ENCODE measurements at regions not wholly inside any gene's neighbourhood (a gene's known extent, or its start where the extent isn't known, plus 50 kb on each side); places are given as distances from the start of the nearest gene placed in this dataset.
"Not testable (repeated sequence)": the region's sequence is repeated elsewhere in the genome, so short reads cannot be mapped to it uniquely, and the experiment has no call there.

DNA sequence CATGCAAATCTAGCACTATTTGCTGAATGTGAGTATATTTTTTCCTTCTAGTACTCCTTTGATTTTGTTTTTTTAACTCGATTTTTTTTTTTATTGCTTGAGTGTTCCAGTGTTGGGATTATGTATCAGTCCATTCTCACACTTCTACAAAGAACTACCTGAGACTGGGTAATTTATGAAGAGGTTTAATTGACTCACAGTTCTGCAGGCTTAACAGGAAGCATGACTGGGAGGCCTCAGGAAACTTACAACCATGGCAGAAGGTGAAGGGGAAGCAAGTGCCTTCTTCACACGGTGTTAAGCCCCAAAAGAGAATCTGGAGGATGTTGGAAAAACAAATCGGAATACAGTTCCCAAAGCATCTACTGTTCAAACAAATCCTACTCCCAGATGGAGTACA, 69.1 kb downstream of the ZNF518B start:
- in situ Hi-C loops (cut with HindIII; ENCODE audit: low sequenced_read_pairs), result not testable (repeated sequence)

DNA sequence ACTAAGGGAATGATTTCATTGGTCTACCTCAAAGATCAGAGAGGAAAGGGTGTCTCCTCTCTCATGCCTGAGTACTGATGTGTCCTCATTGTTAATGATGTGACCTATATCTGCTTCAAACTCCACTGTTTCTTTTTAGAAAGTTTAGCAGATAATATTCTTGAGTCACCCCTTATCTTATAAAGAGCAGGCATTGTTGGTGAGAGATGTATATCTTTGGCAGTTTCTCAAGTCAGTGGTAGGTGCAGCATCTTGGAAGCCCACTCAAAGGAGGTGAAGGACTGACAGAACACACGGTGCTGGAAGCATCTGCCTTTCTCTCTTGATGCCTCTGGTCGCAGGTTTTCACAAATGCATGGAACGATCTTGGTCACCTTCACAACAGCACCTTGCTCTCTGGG, 71.2 kb downstream of the ZNF518B start:
- in situ Hi-C loops (cut with HindIII; ENCODE audit: low sequenced_read_pairs), result no loop called here

DNA sequence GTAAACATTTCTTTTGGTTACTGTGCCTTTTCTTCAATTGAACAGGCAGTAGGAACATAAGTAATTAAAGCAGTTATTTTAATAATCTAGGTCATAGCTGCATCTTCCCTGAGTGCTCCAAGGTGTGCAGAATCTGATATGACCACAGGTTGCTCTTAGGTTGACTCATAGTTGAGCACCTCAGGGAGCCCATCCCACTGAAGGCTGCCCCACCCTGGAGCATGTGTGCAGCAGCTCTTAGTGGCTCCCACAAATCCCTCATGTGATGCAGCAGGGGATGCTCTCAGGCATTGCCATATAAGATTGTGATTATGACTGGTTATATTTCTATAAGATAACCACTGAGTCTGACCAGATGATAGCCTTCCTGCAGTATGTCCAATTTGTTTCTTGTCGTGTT, 72.3 kb downstream of the ZNF518B start:
- in situ Hi-C loops (cut with HindIII; ENCODE audit: low sequenced_read_pairs), result no loop called here

DNA sequence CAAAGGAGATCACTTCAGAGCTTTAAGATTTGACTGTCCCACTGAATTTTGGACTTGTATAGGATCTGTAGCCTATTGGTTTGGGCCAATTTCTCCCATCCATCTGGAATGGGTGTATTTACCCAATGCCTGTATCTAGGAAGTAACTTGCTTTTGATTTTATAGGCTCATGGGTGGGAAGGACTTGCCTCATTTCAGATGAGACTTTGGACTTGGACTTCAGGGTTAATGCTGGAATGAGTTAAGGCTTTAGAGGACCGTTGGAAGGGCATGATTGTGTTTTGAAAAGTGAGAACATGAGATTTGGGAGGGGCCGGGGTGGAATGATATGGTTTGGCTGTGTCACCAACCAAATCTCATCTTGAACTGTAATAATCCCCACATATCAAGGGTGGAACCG, 73.8 kb downstream of the ZNF518B start:
- in situ Hi-C loops (cut with HindIII; ENCODE audit: low sequenced_read_pairs), result no loop called here

DNA sequence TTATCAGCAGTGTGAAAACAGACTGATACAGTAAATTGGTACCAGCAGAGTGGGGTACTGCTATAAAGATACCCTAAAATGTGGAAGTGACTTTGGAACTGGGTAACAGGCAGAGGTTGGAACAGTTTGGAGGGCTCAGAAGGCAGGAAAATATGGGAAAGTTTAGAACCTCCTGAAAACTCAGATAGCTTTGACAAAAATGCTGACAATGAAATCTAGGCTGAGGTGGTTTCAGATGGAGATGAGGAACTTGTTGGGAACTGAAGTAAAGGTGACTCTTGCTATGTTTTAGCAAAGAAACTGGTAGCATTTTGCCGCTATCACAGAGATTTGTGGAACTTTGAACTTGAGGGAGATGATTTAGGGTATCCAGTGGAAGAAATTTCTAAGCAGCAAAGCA, 75.1 kb downstream of the ZNF518B start:
- in situ Hi-C loops (cut with HindIII; ENCODE audit: low sequenced_read_pairs), result not testable (repeated sequence)

- in situ Hi-C loops (cut with HindIII; ENCODE audit: low sequenced_read_pairs), result no loop called here
These were observed 76.1 kb downstream of the ZNF518B start for GRCh38 chr4:10381146-10381545.

GRCh38 chr4:10380735-10381134, 76.5 kb downstream of the ZNF518B start:
- in situ Hi-C loops (cut with HindIII; ENCODE audit: low sequenced_read_pairs), result no loop called here

DNA sequence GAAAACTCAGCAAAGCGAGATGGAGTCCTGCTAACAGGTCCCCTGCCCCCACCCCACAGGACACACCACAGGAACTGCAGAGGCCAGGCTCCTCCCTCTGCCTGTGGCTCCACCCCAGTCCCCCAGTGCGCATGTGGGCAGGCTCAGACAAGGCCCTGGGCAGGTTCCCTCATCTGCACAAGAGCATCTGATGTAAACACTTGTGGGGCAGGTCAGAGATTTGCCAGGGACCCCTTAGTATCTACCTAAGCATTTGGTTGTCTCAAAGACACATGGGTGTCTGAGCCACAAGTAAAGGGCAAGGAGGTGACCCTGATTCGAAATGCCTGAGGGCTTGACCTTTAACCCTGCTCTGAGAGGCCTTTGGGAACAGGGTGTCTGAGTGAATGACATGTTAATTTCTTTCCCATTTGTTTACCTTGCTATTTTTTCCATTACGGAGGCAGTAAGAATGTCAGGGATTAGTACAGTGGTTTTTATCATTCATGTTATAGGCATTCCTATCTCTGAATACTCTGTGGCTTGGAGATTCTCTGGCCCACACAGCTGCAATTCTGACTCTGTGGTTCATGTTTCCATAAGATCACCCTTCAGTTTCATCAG, 85.3 kb downstream of the ZNF518B start:
- in situ Hi-C loops (cut with HindIII; ENCODE audit: low sequenced_read_pairs), result no loop called here

- in situ Hi-C loops (cut with HindIII; ENCODE audit: low sequenced_read_pairs), result no loop called here
These were observed 86.1 kb downstream of the ZNF518B start for GRCh38 chr4:10371121-10371520.

DNA sequence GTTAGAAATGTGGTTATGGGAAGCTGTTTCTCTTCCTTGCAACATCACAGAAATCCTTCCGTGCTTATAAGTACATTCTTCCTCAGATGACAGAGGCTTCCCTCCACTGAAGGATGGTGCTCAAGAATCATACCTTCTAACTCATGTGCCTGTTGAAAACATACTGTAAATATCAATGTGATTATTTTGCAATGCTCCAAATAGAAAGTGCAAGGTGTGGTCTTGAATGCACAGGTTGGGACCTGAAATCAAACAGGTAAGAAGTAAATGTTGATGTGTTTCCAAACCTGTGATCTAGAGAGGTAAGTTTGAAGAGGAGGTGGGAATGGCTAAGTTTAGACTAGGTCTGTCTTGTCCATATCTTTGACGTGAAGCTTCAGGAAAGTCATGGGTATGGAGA, 87.7 kb downstream of the ZNF518B start:
- in situ Hi-C loops (cut with HindIII; ENCODE audit: low sequenced_read_pairs), result no loop called here

DNA sequence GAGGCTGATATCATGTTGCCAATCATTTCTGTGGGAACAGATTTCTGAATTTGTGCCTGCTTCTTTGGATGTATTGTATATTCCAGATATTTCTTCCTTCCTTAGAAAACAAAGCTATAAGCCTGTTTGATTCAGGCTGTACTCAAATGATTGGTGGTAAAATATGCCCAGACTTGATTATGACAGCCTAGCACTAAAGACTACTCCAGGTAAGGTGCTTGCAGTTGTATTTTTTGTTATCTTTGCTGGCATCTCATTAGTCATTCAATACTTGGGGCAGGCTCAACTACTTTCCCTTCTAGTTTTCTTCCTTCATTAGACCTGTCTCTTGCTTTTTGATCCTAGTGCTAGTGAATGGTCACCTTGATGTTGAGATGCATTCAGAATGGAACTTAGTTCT, 90.6 kb downstream of the ZNF518B start:
- in situ Hi-C loops (cut with HindIII; ENCODE audit: low sequenced_read_pairs), result no loop called here

DNA sequence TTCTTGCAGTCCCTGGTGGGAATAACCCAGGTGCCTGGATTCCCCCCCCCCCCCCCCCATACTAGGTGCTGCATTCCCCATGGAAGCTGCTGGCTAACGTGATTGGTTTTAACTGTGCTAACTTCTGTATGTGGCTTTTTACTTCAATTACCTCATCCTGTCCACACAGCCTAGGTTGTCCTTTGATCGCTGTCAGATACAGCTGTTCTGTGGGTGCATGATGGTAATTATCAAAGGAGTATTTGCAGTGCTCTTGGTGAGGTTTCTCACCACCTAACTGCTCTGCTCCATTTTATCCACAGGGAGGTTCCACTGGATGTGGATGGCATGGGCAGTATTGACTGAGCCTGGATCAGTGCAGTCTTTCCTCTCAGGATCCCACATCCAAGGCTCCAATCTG, 93.0 kb downstream of the ZNF518B start:
- in situ Hi-C loops (cut with HindIII; ENCODE audit: low sequenced_read_pairs), result no loop called here

- in situ Hi-C loops (cut with HindIII; ENCODE audit: low sequenced_read_pairs), result no loop called here
These were observed 102.5 kb downstream of the ZNF518B start for GRCh38 chr4:10354746-10355145.

DNA sequence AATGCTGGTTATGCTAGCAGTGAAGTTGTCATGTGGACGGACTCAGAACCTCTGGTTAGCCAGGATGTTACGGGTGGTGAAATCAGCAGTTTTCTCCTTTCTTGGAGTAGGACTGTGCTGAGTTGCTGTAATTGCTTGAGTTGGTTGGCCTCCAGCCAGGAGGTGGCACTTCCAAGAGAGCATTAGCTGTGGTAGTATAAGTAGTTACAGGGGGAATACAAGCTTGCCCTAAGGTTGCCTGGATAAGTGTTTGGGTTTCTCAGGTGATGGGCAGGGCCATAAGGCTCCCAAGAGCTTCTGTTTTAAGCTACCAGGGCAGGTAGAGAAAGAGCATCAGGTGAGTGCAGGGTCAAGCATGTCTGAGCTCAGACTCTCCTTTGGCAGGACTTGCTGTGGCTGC, 103.0 kb downstream of the ZNF518B start:
- in situ Hi-C loops (cut with HindIII; ENCODE audit: low sequenced_read_pairs), result no loop called here

- in situ Hi-C loops (cut with HindIII; ENCODE audit: low sequenced_read_pairs), result no loop called here
These were observed 104.1 kb downstream of the ZNF518B start for GRCh38 chr4:10353110-10353509.

DNA sequence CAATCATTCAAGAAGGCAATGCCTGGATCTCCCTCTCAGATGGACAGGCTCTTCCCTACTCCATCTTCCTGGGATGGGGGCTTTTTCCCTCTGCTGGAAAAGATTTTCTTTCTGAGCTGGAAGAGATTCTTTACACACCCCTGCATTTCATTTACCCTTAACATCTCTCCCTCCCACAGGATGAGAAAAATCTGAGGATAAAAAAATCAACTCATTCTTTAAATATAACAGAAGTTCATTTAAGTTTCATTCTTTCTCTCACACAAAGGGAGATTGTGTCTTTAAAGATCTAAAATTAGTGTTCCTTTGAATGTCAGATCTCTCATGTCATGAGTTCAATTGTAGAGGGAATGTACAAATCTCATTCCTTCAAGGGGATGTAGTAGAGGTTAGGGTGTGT, 109.0 kb downstream of the ZNF518B start:
- in situ Hi-C loops (cut with HindIII; ENCODE audit: low sequenced_read_pairs), result no loop called here

DNA sequence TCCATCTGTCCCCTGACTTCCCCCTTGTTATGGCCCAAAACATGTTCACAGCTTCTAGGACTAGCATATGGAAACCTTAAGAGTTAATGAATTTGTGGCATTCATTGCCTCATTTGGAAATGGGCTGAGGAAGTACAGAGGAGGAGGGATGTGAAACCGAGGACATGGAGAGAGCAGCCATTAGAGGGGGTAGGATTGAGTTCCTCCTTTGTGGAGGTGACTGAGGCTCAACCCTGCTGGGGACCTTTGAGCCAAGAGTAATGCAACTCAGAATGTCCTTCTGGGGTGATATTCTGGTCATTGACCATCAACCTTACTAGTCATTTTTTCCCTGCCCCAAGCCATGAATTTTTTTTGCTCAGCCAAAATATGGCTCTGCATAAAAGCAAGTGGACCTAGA, 109.4 kb downstream of the ZNF518B start:
- in situ Hi-C loops (cut with HindIII; ENCODE audit: low sequenced_read_pairs), result no loop called here

DNA sequence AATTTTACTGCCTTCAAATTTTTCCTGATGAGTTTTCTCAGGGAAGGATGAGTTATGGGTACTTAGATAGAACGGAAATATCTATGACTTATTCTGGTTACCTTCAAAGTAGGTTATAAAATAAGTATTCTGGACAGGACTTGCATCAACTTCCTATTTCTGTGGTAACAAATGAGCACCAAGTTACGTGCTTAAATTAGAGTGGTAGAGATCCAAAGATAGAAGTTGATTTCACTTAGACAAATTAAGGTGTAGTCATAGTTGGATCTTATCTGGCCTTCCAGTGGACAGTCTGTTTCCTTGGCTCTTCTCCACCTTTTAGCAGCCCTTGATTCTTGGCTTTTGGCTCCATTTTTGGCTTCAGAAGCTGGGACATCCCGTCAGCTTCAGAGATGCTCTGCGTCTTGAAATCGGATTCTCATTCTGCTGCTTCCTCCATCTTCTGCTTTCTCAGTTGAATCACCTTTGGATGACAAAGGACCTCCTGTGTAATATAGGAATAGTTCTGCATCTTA, 109.9 kb downstream of the ZNF518B start:
- in situ Hi-C loops (cut with HindIII; ENCODE audit: low sequenced_read_pairs), result no loop called here

- in situ Hi-C loops (cut with HindIII; ENCODE audit: low sequenced_read_pairs), result no loop called here
These were observed 111.2 kb downstream of the ZNF518B start for GRCh38 chr4:10346023-10346422.

DNA sequence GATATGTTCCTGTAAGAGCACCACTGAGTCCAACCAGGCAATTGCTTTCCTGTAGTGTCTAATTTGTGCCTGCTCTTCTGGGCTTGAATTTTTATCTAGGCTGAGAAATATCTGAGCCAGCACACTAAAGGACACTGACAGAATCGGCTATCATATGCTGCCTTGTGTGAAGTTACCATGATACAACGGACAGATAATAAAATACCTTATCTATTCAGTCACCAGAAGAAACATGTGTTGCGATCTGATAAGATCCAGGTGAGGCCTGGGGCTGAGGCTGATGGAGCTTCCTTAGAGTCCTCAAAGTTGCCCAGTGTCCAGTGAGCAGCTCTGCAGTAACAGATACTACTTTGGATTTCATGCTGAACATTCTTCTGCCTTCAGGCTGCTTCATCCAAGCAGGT, 111.8 kb downstream of the ZNF518B start:
- in situ Hi-C loops (cut with HindIII; ENCODE audit: low sequenced_read_pairs), result no loop called here

DNA sequence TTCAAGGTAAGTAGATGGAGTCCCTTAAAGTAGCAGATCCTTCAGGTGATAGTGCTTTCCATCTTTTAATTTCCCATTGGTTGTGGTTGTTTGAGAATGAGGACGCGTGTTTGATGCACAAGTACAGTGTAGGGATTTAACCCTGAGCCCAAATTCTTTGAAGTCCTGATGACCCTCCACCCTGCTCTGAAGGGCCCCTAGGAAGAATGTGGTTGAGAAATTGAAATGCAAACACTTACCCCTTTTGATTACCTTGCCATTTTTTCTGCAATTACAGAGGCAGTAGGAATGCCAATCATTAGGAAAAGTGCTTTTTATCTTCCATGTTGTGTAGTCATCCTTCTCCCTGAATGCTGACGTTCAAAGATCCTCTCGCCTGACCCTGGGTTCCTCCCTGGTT, 112.4 kb downstream of the ZNF518B start:
- in situ Hi-C loops (cut with HindIII; ENCODE audit: low sequenced_read_pairs), result no loop called here

- in situ Hi-C loops (cut with HindIII; ENCODE audit: low sequenced_read_pairs), result no loop called here
These were observed 113.6 kb downstream of the ZNF518B start for GRCh38 chr4:10343656-10344055.

DNA sequence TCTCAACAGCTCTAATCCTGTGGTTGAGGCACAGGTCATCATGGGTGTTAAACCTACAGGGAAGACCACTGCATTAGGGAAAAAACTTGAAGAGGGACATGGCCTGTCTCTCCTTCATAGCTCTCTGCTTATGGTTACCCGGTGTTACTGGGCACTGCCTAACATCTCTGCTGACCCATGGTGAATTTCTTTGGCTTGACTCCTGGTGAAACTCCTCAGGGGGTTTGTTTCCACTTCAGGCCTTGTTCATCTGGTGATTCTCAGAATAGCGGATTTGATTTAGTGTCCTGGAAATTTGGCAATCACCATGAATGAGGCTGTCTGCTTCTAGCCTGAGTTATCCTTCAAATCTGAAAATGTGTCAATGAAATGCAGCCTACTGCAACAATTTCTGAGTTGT, 114.4 kb downstream of the ZNF518B start:
- in situ Hi-C loops (cut with HindIII; ENCODE audit: low sequenced_read_pairs), result no loop called here
